ENCODE measurements at regions not wholly inside any gene's neighbourhood (a gene's known extent, or its start where the extent isn't known, plus 50 kb on each side); places are given as distances from the start of the nearest gene placed in this dataset.

- intact Hi-C loops (cut with micrococcal nuclease), result no loop called here
- Mint-ChIP-seq H3K9me3 (peaks cover 3% of the 10 kb centered on the region), H3K27ac (no peak overlapping the region), H3K4me1 (ENCODE audit: low read depth) (peaks cover 1% of the 10 kb centered on the region), H3K36me3 (ENCODE audit: low read depth) (no peaks in the 10 kb centered on the region), H3K27me3 (ENCODE audit: insufficient read depth) (peaks cover 36% of the 10 kb centered on the region), H3K4me3 (no peak overlapping the region)
- no peak for DNase-seq (ENCODE audit: low spot score)
Observed at GRCh38 chr1:229041946-229042345, 229.0 kb upstream of the RAB4A start.

- H3K9me3 Mint-ChIP-seq, result peaks cover 3% of the 10 kb centered on the region
- no peak overlapping the region for H3K27ac Mint-ChIP-seq
- H3K4me1 Mint-ChIP-seq (ENCODE audit: low read depth), result no peaks in the 10 kb centered on the region
- DNase-seq (ENCODE audit: low spot score), result no peak
- H3K36me3 Mint-ChIP-seq (ENCODE audit: low read depth), result no peaks in the 10 kb centered on the region
- peaks cover 33% of the 10 kb centered on the region for H3K27me3 Mint-ChIP-seq (ENCODE audit: insufficient read depth)
- intact Hi-C loops (cut with micrococcal nuclease), result no loop called here
- no peak overlapping the region for H3K4me3 Mint-ChIP-seq
Observed at GRCh38 chr1:229042482-229042881, 228.4 kb upstream of the RAB4A start.

- no peak overlapping the region for H3K27ac Mint-ChIP-seq
- H3K4me3 Mint-ChIP-seq, result no peak overlapping the region
- intact Hi-C loops (cut with micrococcal nuclease), result no loop called here
- peaks cover 30% of the 10 kb centered on the region for H3K27me3 Mint-ChIP-seq (ENCODE audit: insufficient read depth)
- H3K9me3 Mint-ChIP-seq, result peaks cover 3% of the 10 kb centered on the region
- H3K36me3 Mint-ChIP-seq (ENCODE audit: low read depth), result no peaks in the 10 kb centered on the region
- no peaks in the 10 kb centered on the region for H3K4me1 Mint-ChIP-seq (ENCODE audit: low read depth)
- no peak for DNase-seq (ENCODE audit: low spot score)
Observed at GRCh38 chr1:229043115-229043514, 227.8 kb upstream of the RAB4A start.

GRCh38 chr1:229046251-229046853 is 224.6 kb upstream of the RAB4A start:
- Mint-ChIP-seq H3K27me3 (ENCODE audit: insufficient read depth) (peaks cover 20% of the 10 kb centered on the region), H3K36me3 (ENCODE audit: low read depth) (peaks cover 2% of the 10 kb centered on the region), H3K9me3 (peaks cover 9% of the 10 kb centered on the region), H3K4me1 (ENCODE audit: low read depth) (peaks cover 3% of the 10 kb centered on the region), H3K27ac (no peak overlapping the region), H3K4me3 (no peak overlapping the region)
- intact Hi-C loops (cut with micrococcal nuclease), result no loop called here
- no peak for DNase-seq (ENCODE audit: low spot score)

- DNase-seq (ENCODE audit: low spot score), result no peak
- H3K4me3 Mint-ChIP-seq, result no peak overlapping the region
- intact Hi-C loops (cut with micrococcal nuclease), result no loop called here
- H3K27ac Mint-ChIP-seq, result no peak overlapping the region
- H3K27me3 Mint-ChIP-seq (ENCODE audit: insufficient read depth), result peaks cover 23% of the 10 kb centered on the region
- peaks cover 6% of the 10 kb centered on the region for H3K4me1 Mint-ChIP-seq (ENCODE audit: low read depth)
- H3K36me3 Mint-ChIP-seq (ENCODE audit: low read depth), result peaks cover 2% of the 10 kb centered on the region
- H3K9me3 Mint-ChIP-seq, result peaks cover 13% of the 10 kb centered on the region
Observed at GRCh38 chr1:229047161-229047839, 223.6 kb upstream of the RAB4A start.

- Mint-ChIP-seq H3K9me3 (peaks cover 13% of the 10 kb centered on the region), H3K36me3 (ENCODE audit: low read depth) (peaks cover 2% of the 10 kb centered on the region), H3K27ac (no peak overlapping the region), H3K4me3 (no peak overlapping the region), H3K27me3 (ENCODE audit: insufficient read depth) (peaks cover 24% of the 10 kb centered on the region), H3K4me1 (ENCODE audit: low read depth) (peaks cover 6% of the 10 kb centered on the region)
- intact Hi-C loops (cut with micrococcal nuclease), result no loop called here
- DNase-seq (ENCODE audit: low spot score), result no peak
Observed at GRCh38 chr1:229047840-229048620, 222.9 kb upstream of the RAB4A start.

- intact Hi-C loops (cut with micrococcal nuclease), result no loop called here
- H3K9me3 Mint-ChIP-seq, result peaks cover 13% of the 10 kb centered on the region
- no peak overlapping the region for H3K4me3 Mint-ChIP-seq
- H3K27ac Mint-ChIP-seq, result no peak overlapping the region
- peaks cover 2% of the 10 kb centered on the region for H3K36me3 Mint-ChIP-seq (ENCODE audit: low read depth)
- H3K27me3 Mint-ChIP-seq (ENCODE audit: insufficient read depth), result peaks cover 25% of the 10 kb centered on the region
- DNase-seq (ENCODE audit: low spot score), result no peak
- H3K4me1 Mint-ChIP-seq (ENCODE audit: low read depth), result peaks cover 6% of the 10 kb centered on the region
Observed at GRCh38 chr1:229048896-229049295, 222.0 kb upstream of the RAB4A start.

GRCh38 chr1:229056046-229056445 is 214.9 kb upstream of the RAB4A start:
- DNase-seq (ENCODE audit: low spot score), result no peak
- Mint-ChIP-seq H3K4me3 (no peak overlapping the region), H3K27me3 (ENCODE audit: insufficient read depth) (peaks cover 23% of the 10 kb centered on the region), H3K4me1 (ENCODE audit: low read depth) (peaks cover 19% of the 10 kb centered on the region), H3K27ac (no peak overlapping the region), H3K9me3 (peaks cover 7% of the 10 kb centered on the region), H3K36me3 (ENCODE audit: low read depth) (no peaks in the 10 kb centered on the region)
- intact Hi-C loops (cut with micrococcal nuclease), result no loop called here

GRCh38 chr1:229058111-229058561 is 212.8 kb upstream of the RAB4A start:
- Mint-ChIP-seq H3K36me3 (ENCODE audit: low read depth) (no peaks in the 10 kb centered on the region), H3K4me3 (no peak overlapping the region), H3K27ac (no peak overlapping the region), H3K9me3 (no peaks in the 10 kb centered on the region), H3K4me1 (ENCODE audit: low read depth) (peaks cover 13% of the 10 kb centered on the region), H3K27me3 (ENCODE audit: insufficient read depth) (peaks cover 14% of the 10 kb centered on the region)
- no peak for DNase-seq (ENCODE audit: low spot score)
- intact Hi-C loops (cut with micrococcal nuclease), result no loop called here

GRCh38 chr1:229058729-229059128 is 212.2 kb upstream of the RAB4A start:
- Mint-ChIP-seq H3K36me3 (ENCODE audit: low read depth) (no peaks in the 10 kb centered on the region), H3K27me3 (ENCODE audit: insufficient read depth) (peaks cover 14% of the 10 kb centered on the region), H3K27ac (no peak overlapping the region), H3K4me3 (no peak overlapping the region), H3K9me3 (no peaks in the 10 kb centered on the region), H3K4me1 (ENCODE audit: low read depth) (peaks cover 13% of the 10 kb centered on the region)
- DNase-seq (ENCODE audit: low spot score), result no peak
- intact Hi-C loops (cut with micrococcal nuclease), result no loop called here

- Mint-ChIP-seq H3K36me3 (ENCODE audit: low read depth) (no peaks in the 10 kb centered on the region), H3K4me3 (no peak overlapping the region), H3K4me1 (ENCODE audit: low read depth) (peaks cover 13% of the 10 kb centered on the region), H3K9me3 (no peaks in the 10 kb centered on the region), H3K27me3 (ENCODE audit: insufficient read depth) (peaks cover 14% of the 10 kb centered on the region), H3K27ac (no peak overlapping the region)
- intact Hi-C loops (cut with micrococcal nuclease), result no loop called here
- DNase-seq (ENCODE audit: low spot score), result no peak
Observed at GRCh38 chr1:229059671-229060539, 211.0 kb upstream of the RAB4A start.

- Mint-ChIP-seq H3K27ac (no peak overlapping the region), H3K9me3 (no peaks in the 10 kb centered on the region), H3K4me3 (no peak overlapping the region), H3K4me1 (ENCODE audit: low read depth) (peaks cover 13% of the 10 kb centered on the region), H3K27me3 (ENCODE audit: insufficient read depth) (peaks cover 5% of the 10 kb centered on the region), H3K36me3 (ENCODE audit: low read depth) (no peaks in the 10 kb centered on the region)
- DNase-seq (ENCODE audit: low spot score), result no peak
- intact Hi-C loops (cut with micrococcal nuclease), result no loop called here
Observed at GRCh38 chr1:229062135-229062534, 208.8 kb upstream of the RAB4A start.
